ENCODE measurements at regions not wholly inside any gene's neighbourhood (a gene's known extent, or its start where the extent isn't known, plus 50 kb on each side); places are given as distances from the start of the nearest gene placed in this dataset.

DNA sequence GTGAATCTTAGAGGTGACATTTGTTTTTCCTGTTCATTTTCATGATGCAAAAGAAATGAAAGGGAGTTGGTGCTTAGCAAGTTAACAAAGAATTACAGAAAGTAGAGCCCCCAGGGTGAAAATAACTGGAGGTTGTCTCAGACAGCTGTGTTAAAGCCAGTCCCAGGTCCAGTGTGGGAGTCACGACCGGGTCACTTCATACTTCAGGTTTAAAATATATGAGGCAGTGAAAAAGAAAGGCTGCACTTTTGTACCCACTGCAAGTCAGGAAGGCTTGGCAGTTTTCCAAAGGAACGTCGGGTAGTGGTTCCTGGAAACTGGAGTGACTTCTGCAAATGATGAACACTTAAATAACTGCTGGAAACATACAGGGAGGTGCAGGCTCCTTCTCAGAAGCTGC, 91.5 kb upstream of the THBS2 start:
- DNase-seq (ENCODE audit: low read depth, low spot score): no peak

GRCh38 chr6:169344750-169345065, 91.1 kb upstream of the THBS2 start:
- in situ Hi-C loops (cut with HindIII; ENCODE audit: low pct_unique_long_range_greater_than_20kb, low sequenced_read_pairs): no loop called here
- DNase-seq (ENCODE audit: low read depth, low spot score): no peak

More for the DNA sequence above, 91.5 kb upstream of the THBS2 start:
- in situ Hi-C loops (cut with HindIII; ENCODE audit: low pct_unique_long_range_greater_than_20kb, low sequenced_read_pairs): no loop called here

DNA sequence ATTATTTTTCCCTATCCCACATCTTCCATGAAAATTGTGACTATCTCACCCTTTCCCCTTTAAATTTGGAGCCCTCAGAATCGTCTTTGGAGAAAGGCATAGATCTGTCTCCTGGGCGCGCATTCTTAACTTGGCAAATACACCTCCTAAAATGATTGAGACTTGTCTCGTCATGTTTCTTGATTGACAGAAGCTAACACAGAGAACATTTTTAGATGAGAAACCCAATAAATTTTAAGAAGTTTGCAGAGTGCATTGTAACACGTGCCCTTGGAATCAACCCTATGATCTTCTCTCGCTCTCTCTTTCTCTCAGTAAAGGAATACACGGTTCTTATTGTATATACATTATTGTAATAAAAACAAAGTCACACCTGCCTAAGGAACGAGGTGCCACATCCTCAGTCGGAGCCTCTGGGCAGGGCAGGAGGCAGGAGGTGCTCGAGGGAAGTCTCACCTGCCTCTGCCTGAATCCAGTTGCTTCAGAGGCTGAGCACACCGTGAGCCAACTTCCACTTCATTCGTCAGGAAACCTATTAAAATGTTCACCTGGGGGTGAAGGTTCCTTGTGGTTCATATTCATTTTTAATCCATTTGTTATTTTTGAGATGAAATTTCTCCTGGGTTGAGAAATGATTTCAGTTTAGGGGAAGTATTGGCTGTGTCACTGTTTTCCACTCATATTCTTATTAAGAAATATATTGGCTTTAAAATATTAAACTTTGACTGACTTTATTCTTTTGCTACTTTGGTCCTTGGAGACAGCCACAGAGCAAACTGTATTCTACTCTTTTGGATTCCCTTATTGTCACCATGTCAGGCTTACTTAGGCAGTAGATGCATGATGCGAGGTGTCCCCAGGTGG, 90.5 kb upstream of the THBS2 start:
- DNase-seq (ENCODE audit: low read depth, low spot score): no peak
- in situ Hi-C loops (cut with HindIII; ENCODE audit: low pct_unique_long_range_greater_than_20kb, low sequenced_read_pairs): no loop called here

DNA sequence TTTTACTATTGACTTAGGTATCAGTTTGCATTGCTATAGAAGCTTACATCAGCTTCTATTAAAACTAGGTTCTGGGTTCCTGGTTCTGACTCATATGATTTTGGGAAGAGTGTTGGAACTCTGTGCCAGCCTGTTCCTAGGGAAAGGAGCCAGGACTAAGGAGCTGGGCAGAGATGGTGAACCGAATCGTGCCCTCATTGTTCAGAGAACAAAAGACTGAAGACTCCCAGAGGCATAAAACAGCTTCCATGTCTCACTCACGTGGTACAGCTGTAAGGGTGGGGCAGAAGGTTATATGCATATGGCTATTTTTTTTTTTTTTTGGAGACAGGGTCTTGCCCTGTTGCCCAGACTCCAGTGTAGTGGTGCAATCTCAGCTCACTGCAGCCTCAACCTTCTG, 89.1 kb upstream of the THBS2 start:
- in situ Hi-C loops (cut with HindIII; ENCODE audit: low pct_unique_long_range_greater_than_20kb, low sequenced_read_pairs): no loop called here

GRCh38 chr6:169341706-169342105, 88.1 kb upstream of the THBS2 start:
- DNase-seq (ENCODE audit: low read depth, low spot score): no peak
- in situ Hi-C loops (cut with HindIII; ENCODE audit: low pct_unique_long_range_greater_than_20kb, low sequenced_read_pairs): no loop called here

More for the DNA sequence above, 89.1 kb upstream of the THBS2 start:
- DNase-seq (ENCODE audit: low read depth, low spot score): no peak

- DNase-seq (ENCODE audit: low read depth, low spot score): no peak
- in situ Hi-C loops (cut with HindIII; ENCODE audit: low pct_unique_long_range_greater_than_20kb, low sequenced_read_pairs): no loop called here
Measured at GRCh38 chr6:169341065-169341464, 87.4 kb upstream of the THBS2 start.

GRCh38 chr6:169340395-169340794, 86.7 kb upstream of the THBS2 start:
- in situ Hi-C loops (cut with HindIII; ENCODE audit: low pct_unique_long_range_greater_than_20kb, low sequenced_read_pairs): no loop called here
- DNase-seq (ENCODE audit: low read depth, low spot score): no peak

DNA sequence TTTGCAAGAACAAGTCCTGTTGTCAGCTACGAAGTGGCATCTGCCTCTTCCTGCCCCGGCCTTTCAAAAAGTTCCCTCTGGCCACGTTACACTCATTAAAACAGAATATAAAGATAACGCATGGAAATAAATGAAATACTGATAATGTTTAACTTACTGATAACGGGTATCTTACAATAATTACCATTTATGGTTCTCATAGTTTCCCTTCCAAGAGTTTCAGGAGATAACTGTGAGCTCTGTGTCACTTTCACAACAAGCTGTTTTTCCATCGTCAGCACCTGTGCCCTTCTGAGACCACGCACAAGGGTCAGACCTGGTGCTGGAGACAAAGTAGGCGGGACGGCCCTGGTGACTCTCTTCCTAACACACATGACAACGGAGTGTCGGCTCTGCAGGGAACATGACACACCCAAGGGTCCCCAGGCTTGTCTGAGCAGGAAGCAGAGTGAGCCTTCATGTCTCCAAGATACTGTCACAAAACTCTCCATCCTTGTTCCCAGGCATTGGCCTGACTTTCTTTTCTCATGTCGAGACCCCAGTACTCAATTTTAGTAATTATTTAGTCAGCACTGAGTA, 86.2 kb upstream of the THBS2 start:
- no peak for DNase-seq (ENCODE audit: low read depth, low spot score)
- in situ Hi-C loops (cut with HindIII; ENCODE audit: low pct_unique_long_range_greater_than_20kb, low sequenced_read_pairs): no loop called here

DNA sequence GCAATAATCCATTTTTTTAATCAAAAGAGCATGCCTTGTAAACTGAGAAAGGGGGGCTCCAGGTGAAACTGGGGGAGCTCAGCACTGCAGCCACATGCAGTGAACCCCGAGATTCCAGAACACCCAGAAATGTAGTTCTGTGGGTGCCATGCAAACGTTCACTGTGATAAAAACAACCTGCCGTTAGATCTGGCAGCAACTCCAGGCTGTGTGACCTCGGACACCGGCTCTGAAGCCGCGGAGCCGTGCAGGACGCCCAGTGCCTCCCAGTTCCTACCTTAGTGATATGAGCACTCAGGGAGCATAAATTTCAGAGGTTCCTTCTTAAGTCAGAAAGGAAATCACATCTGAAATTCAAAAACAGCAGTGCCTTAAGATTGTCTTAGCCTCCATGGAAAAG, 85.4 kb upstream of the THBS2 start:
- in situ Hi-C loops (cut with HindIII; ENCODE audit: low pct_unique_long_range_greater_than_20kb, low sequenced_read_pairs): no loop called here
- no peak for DNase-seq (ENCODE audit: low read depth, low spot score)

GRCh38 chr6:169337886-169338445, 84.3 kb upstream of the THBS2 start:
- no peak for DNase-seq (ENCODE audit: low read depth, low spot score)
- in situ Hi-C loops (cut with HindIII; ENCODE audit: low pct_unique_long_range_greater_than_20kb, low sequenced_read_pairs): no loop called here

DNA sequence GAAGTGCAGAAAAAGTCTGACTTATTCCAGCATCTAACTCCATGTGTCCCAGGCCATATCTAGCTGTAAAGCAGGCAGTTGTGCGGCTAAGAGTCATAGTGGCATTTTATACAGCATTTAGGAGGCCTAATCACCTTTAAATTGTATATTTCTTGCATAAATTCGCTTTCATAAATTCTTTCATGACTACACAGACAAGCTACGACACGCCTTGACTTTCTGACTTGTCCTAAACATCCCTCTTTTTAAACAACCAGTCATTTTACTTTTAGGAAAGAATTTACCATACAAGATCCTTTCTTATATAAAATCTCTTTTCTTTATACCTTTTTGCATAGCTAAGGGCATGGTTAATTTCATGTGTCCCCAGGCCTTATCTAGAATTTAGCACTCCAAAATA, 81.7 kb upstream of the THBS2 start:
- no peak for DNase-seq (ENCODE audit: low read depth, low spot score)
- in situ Hi-C loops (cut with HindIII; ENCODE audit: low pct_unique_long_range_greater_than_20kb, low sequenced_read_pairs): no loop called here

GRCh38 chr6:169332250-169332649, 78.6 kb upstream of the THBS2 start:
- no peak for DNase-seq (ENCODE audit: low read depth, low spot score)
- in situ Hi-C loops (cut with HindIII; ENCODE audit: low pct_unique_long_range_greater_than_20kb, low sequenced_read_pairs): no loop called here

DNA sequence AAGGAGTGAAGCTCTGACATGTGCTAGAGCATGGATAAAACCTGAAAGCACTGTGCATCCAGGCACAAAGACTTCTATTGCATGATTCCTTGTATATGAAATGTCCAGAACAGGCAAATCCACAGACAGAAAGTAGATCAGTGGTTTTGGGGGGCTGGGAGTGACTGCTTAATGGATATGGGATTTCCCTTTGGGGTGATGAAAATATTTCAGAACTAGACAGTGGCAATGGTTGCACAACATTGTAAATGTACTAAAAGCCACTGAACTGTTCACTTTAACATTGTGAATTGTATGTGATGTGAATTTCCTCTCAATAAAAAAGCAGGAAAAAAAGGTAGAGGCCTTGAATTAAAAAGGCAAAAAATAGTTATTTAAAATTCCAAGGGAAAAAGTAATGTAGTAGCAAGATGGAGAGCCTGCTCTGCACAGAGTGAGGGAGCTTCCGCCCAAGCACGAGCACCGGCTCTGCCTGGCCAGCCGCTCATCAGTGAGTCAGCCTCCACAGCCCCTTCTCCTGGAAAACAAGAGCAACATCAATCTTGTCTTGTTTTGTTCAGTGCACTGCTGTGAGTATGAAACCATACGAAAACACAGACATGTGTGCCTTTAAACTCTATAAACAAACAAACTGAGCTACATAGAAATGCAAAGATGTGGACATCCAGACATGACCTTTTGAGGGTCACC, 74.6 kb upstream of the THBS2 start:
- in situ Hi-C loops (cut with HindIII; ENCODE audit: low pct_unique_long_range_greater_than_20kb, low sequenced_read_pairs): no loop called here

DNA sequence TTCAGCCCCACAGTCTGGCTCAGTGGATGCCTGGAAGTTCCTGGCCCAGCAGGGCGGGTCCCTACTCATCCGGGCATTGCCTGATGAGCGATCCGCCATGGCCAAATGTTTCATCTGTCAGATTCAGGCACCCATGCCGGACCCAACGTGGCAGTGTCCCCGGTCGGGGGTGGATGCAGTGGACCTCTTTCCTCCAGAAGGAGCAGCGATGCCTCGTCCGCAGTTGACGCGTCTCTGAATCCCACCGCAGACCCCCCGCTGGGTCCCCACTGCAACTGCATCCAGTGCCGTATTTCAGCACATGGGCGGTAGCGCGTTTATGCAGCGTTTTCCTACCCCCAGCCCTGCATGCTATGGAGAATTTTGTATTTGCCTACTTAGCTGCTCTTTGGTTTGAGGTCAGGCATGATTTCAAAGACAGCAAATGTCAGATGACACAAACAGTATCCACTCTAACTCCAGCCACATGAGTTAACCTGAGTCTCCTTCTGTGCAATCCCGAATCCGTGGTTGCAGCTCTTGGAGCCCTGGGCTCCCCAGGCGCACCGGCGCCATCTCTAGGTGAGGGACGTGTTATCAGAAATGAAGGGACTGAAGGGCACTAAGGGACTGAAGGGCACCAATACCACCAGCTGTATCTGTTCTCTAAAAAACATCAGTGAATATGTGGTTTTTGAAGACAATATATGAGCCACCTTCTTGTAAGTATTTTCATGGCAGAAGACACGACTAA, 72.6 kb upstream of the THBS2 start:
- in situ Hi-C loops (cut with HindIII; ENCODE audit: low pct_unique_long_range_greater_than_20kb, low sequenced_read_pairs): no loop called here
- peak; percentile 57 for DNase-seq (ENCODE audit: low read depth, low spot score)

More for the DNA sequence above, 74.6 kb upstream of the THBS2 start:
- DNase-seq (ENCODE audit: low read depth, low spot score): no peak

DNA sequence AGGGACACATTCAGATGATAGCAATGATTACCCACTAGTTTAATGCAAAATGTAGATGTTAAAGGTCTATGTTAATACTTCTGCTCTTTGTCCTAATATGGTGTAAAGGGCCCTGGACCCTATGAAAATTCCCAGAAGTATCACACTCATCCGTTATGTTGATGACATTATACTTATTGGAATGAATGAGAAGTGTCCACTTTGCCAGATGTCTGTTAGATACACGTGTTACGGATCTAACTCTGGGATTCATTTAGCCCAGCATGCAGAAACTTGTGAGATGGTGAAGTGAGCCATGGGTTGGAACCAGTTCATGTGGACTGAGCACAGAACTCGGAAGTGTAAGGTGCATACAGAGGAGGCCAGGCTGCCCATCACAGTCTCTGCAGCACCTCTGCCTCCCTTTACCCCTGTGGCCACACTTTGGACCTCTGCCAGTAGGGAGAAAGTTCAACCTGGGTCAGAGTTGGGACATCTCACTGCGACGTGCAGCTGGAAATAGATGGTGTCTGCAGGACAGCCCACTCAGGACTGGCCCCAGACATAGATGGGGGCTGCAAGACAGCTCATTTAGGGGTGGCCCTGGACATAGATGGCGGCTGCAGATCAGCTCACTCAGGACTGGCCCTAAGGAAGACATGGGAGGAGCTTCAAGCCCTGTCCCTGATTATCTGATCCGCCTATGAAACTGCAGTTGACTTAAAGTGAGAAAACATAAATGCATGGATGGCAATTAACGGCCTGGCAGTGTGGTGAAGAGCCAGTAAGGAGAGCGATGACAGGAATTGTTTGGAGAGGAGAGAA, 71.2 kb upstream of the THBS2 start:
- no peak for DNase-seq (ENCODE audit: low read depth, low spot score)
- in situ Hi-C loops (cut with HindIII; ENCODE audit: low pct_unique_long_range_greater_than_20kb, low sequenced_read_pairs): no loop called here

DNA sequence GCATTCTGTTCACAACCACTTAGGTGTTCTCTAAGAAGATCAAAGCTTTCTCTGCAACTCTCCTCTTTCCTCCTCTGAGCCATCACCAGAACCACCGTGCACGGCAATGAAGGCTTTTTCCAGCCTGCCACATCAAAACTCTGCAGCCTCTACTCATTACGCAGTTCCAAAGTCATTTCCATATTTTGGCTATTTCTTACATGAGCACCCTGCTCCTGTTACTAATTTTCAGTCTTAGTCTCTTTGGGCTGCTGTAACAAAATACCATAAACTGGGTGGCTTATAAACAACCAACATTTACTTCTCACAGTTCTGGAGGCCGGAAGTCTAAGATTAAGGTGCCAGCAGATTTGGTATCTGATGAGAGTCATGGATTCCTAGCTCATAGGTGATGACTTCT, 70.4 kb upstream of the THBS2 start:
- no peak for DNase-seq (ENCODE audit: low read depth, low spot score)
- in situ Hi-C loops (cut with HindIII; ENCODE audit: low pct_unique_long_range_greater_than_20kb, low sequenced_read_pairs): no loop called here

- no peak for DNase-seq (ENCODE audit: low read depth, low spot score)
- in situ Hi-C loops (cut with HindIII; ENCODE audit: low pct_unique_long_range_greater_than_20kb, low sequenced_read_pairs): no loop called here
Measured at GRCh38 chr6:169323221-169323620, 69.6 kb upstream of the THBS2 start.

All from SK-MEL-5 (cell line).